ENCODE measurements at regions not wholly inside any gene's neighbourhood (a gene's known extent, or its start where the extent isn't known, plus 50 kb on each side); places are given as distances from the start of the nearest gene placed in this dataset.

DNA sequence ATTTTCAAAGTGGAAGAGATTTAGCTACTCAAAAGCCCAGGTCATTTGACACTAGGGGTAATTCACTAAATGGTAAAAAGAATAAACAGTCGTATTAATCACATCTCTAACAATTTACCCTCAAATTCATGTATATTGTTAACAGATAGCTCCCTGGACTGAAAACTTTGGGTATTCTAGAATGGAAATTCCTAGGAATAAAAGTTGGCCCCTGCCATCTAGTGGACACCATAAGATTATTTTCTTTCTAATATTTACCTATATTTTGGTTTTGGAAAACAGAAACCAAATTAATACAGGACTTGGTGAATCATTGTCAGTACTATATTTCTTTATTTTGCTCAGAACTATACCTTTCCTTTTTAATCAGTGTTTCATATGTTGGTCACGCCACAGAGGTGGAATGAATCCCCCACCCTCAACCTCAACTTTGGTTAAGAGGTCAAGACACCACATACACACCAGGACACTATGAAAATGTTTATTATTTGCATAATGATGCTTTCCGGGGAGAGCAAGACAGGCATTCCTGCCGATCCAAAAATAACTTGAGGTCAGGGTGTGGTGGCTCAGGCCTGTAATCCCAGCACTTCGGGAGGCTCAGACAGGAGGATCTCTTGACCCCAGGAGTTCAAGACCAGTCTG is 96.2 kb upstream of the APOOL start:
- no peaks in the 10 kb centered on the region for H3K36me3 ChIP-seq
- no peaks in the 10 kb centered on the region for H3K9me3 ChIP-seq
- DNase-seq (no peak), ATAC-seq (no peak)
- no peak overlapping the region for H3K4me3 ChIP-seq
- no peak overlapping the region for H3K27ac ChIP-seq
- intact Hi-C loops (cut with DNase I), result no loop called here
- no peaks in the 10 kb centered on the region for H3K27me3 ChIP-seq (ENCODE audit: low read depth)
- TF ChIP-seq, protein P1, sequence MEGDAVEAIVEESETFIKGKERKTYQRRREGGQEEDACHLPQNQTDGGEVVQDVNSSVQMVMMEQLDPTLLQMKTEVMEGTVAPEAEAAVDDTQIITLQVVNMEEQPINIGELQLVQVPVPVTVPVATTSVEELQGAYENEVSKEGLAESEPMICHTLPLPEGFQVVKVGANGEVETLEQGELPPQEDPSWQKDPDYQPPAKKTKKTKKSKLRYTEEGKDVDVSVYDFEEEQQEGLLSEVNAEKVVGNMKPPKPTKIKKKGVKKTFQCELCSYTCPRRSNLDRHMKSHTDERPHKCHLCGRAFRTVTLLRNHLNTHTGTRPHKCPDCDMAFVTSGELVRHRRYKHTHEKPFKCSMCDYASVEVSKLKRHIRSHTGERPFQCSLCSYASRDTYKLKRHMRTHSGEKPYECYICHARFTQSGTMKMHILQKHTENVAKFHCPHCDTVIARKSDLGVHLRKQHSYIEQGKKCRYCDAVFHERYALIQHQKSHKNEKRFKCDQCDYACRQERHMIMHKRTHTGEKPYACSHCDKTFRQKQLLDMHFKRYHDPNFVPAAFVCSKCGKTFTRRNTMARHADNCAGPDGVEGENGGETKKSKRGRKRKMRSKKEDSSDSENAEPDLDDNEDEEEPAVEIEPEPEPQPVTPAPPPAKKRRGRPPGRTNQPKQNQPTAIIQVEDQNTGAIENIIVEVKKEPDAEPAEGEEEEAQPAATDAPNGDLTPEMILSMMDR (IDR thresholded peaks at IDR 0.05), result no peak
- no peaks in the 10 kb centered on the region for H3K4me1 ChIP-seq

DNA sequence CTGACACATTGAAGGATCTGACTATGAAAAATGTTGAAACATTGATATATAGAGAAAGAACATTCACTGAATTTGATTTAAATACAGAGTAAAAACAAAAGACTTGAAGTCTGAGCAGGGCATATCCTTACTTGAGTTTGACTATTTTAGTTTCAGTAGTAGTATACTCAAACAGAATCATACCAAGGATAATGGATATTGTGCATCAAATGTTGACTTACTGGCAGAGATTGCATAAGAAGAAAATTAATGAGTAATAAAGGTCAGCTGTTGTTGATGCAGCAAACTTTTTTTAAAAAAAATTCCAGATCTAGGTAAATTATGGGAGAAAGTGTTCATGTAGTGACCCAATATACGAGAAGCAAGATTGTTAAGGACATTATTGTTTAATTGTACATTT is 94.5 kb upstream of the APOOL start:
- H3K4me1 ChIP-seq, result no peaks in the 10 kb centered on the region
- intact Hi-C loops (cut with DNase I), result no loop called here
- DNase-seq, result no peak
- H3K27ac ChIP-seq, result no peak overlapping the region
- no peak overlapping the region for H3K4me3 ChIP-seq
- H3K27me3 ChIP-seq (ENCODE audit: low read depth), result no peaks in the 10 kb centered on the region
- H3K9me3 ChIP-seq, result no peaks in the 10 kb centered on the region
- TF ChIP-seq, protein P1 (IDR thresholded peaks at IDR 0.05), result no peak
- ATAC-seq, result no peak
- H3K36me3 ChIP-seq, result no peaks in the 10 kb centered on the region

GRCh38 chrX:84924624-84925023 is 79.1 kb upstream of the APOOL start:
- Histone ChIP-seq H3K4me3 (no peak overlapping the region), H3K36me3 (no peaks in the 10 kb centered on the region), H3K4me1 (no peaks in the 10 kb centered on the region), H3K9me3 (no peaks in the 10 kb centered on the region), H3K27ac (no peak overlapping the region), H3K27me3 (ENCODE audit: low read depth) (no peaks in the 10 kb centered on the region)
- intact Hi-C loops (cut with DNase I), result no loop called here
- TF ChIP-seq, protein P1 (IDR thresholded peaks at IDR 0.05), result no peak
- DNase-seq (no peak), ATAC-seq (no peak)

DNA sequence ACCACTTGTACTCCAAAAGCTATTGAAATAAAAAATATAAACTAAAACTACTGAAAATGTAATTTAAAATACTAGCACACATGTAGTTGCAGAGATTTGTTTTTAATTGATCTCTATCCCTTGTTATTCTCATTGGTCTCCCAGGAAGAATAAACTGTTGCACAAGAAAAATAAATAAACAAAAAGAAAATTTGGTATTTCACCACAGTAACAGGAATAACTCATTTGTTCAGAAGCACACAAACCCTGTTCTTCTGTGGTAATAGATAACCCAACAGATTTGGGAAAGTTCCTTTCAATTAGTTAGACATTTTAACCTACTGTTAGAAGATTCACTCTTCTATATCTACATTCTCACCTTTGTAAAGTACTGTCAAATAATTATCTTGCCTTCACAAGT is 70.9 kb upstream of the APOOL start:
- TF ChIP-seq, protein P1 (IDR thresholded peaks at IDR 0.05), result no peak

DNA sequence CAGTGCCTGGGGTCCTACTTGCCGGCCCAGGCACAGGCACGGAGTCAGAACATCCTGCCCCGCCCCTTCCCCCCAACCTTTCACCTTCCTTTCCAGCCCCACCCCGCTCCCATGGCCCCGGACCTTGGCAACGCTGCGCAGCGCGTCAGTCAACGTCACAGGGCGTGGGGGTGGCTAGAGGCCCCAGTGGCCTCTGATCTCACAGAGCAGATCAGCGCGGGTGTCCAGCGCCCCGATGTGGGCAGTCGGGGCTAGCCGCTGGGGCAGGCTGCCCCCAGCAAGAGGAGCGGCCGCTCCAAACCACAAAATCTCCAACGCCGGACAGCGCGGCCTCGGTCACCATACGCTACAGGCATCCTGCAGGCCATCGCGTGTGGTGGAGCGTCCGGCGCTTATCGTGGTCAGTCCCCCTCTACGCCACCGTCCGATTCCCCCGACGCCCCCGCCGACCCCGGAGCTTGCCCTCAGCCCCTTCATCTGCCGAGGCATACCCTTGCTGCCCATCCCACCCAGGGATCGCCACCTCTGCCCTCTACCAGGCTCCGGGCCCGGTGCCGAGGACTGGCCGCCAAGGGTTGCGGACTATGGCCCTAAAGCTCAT is 69.6 kb upstream of the APOOL start:
- Histone ChIP-seq H3K27me3 (ENCODE audit: low read depth) (no peaks in the 10 kb centered on the region), H3K27ac (no peak overlapping the region), H3K4me3 (no peak overlapping the region), H3K9me3 (no peaks in the 10 kb centered on the region), H3K4me1 (no peaks in the 10 kb centered on the region), H3K36me3 (no peaks in the 10 kb centered on the region)
- TF ChIP-seq, protein P1 (IDR thresholded peaks at IDR 0.05), result no peak
- intact Hi-C loops (cut with DNase I), result no loop called here
- DNase-seq, result no peak
- no peak for ATAC-seq

More for the DNA sequence above, 70.9 kb upstream of the APOOL start:
- ATAC-seq (no peak), DNase-seq (no peak)
- Histone ChIP-seq H3K36me3 (no peaks in the 10 kb centered on the region), H3K27me3 (ENCODE audit: low read depth) (no peaks in the 10 kb centered on the region), H3K4me1 (no peaks in the 10 kb centered on the region), H3K27ac (no peak overlapping the region), H3K4me3 (no peak overlapping the region), H3K9me3 (no peaks in the 10 kb centered on the region)
- intact Hi-C loops (cut with DNase I), result no loop called here

Measured in lower lobe of right lung (tissue), 2 donors.